ENCODE measurements at regions not wholly inside any gene's neighbourhood (a gene's known extent, or its start where the extent isn't known, plus 50 kb on each side); places are given as distances from the start of the nearest gene placed in this dataset.

- TF ChIP-seq POLR2AphosphoS5 (IDR thresholded peaks at IDR 0.05; ENCODE audit: borderline replicate concordance, low read depth, low read length) (no peak), EZH2 (IDR thresholded peaks at IDR 0.05) (no peak)
Observed at GRCh38 chr1:56150441-56151215, 428.7 kb downstream of the PLPP3 start.
